A673 (cell line): ENCODE measurements at regions not wholly inside any gene's neighbourhood (a gene's known extent, or its start where the extent isn't known, plus 50 kb on each side); places are given as distances from the start of the nearest gene placed in this dataset.

Experiments
- BruUV-seq: library from RNA; stranded (reverse); fragments of 400-500 nt; replicated peaks from 2 replicates; lab custom pipeline; 2021; lab: Mats Ljungman, UMichigan
- CTCF ChIA-PET: fragments of 300-600 bp; sonication (Branson Sonifier 250); formaldehyde crosslinking; loops from one replicate; lab custom pipeline; 2022; ENCODE audit warnings: antibody characterized with exemption; lab: Charles Lee
- POLR2A ChIA-PET: fragments of 300-600 bp; sonication (Branson Sonifier 250); formaldehyde crosslinking; loops from one replicate; lab custom pipeline; 2022; ENCODE audit warnings: antibody characterized with exemption; ENCODE audit not compliant: low non-redundant PET; lab: Charles Lee
- DNase-seq: peaks from one replicate; pipeline ENCODE4 v3.0.0-alpha.2; 2015; ENCODE audit warnings: low spot score
- H3K27ac ChIP-seq: fragments of 200-600 bp; sonication (generic); 2 replicates; pipeline ENCODE4 v1.5.1; 2016; ENCODE audit warnings: mixed run types, low read depth, mild to moderate bottlenecking, mixed read lengths, antibody characterized with exemption, low read length; ENCODE audit not compliant: poor library complexity, severe bottlenecking
- H3K27me3 ChIP-seq: fragments of 200-600 bp; sonication (generic); replicated peaks from 2 replicates; pipeline ENCODE4 v1.6.1; 2017; ENCODE audit warnings: mixed run types, low read depth, mild to moderate bottlenecking, mixed read lengths, antibody characterized with exemption, low read length; ENCODE audit not compliant: insufficient read depth, poor library complexity
- H3K36me3 ChIP-seq: fragments of 200-600 bp; sonication (generic); 2 replicates; pipeline ENCODE4 v1.6.1; 2016; ENCODE audit warnings: mixed run types, mild to moderate bottlenecking, mixed read lengths, antibody characterized with exemption, low read length; ENCODE audit not compliant: insufficient read depth, poor library complexity, severe bottlenecking
- H3K4me1 ChIP-seq: fragments of 200-600 bp; sonication (generic); 2 replicates; pipeline ENCODE4 v1.6.1; 2017; ENCODE audit warnings: mixed run types, mild to moderate bottlenecking, mixed read lengths, antibody characterized with exemption, low read length; ENCODE audit not compliant: insufficient read depth, poor library complexity, severe bottlenecking
- H3K4me3 ChIP-seq: fragments of 200-600 bp; sonication (generic); 2 replicates; pipeline ENCODE4 v1.5.1; 2016; ENCODE audit warnings: low read depth, mixed run types, mild to moderate bottlenecking, mixed read lengths, low read length; ENCODE audit not compliant: poor library complexity, severe bottlenecking
- H3K9me3 ChIP-seq: fragments of 200-600 bp; sonication (generic); 2 replicates; pipeline ENCODE4 v1.6.1; 2016; ENCODE audit warnings: mixed run types, low read depth, mild to moderate bottlenecking, mixed read lengths, antibody characterized with exemption, low read length; ENCODE audit not compliant: poor library complexity, severe bottlenecking
- CTCF ChIP-seq: fragments of 300-800, 200-600 bp; sonication (generic); conservative IDR thresholded peaks from 2 replicates; pipeline ENCODE4 v1.5.1; 2017; ENCODE audit warnings: low read depth, mild to moderate bottlenecking, antibody characterized with exemption, low read length, moderate library complexity, mixed read lengths
- EZH2 ChIP-seq: fragments of 200-600 bp; sonication (generic); IDR thresholded peaks from 2 replicates; pipeline ENCODE4 v1.6.1; 2017; ENCODE audit warnings: borderline replicate concordance, low read depth, mild to moderate bottlenecking, mixed read lengths, antibody characterized with exemption, low read length; ENCODE audit not compliant: poor library complexity, severe bottlenecking
- intact Hi-C: fragments of 100-400 bp; cut with micrococcal nuclease; formaldehyde crosslinking; loops from one replicate; pipeline ENCODE4 v1.10.0; 2022; ENCODE audit not compliant: unreplicated experiment

- intact Hi-C loops: no loop called here
- no peaks in the 10 kb centered on the region for H3K36me3 ChIP-seq
- CTCF ChIA-PET: no interaction called here
Measured at GRCh38 chr7:84271543-84271942, 77.0 kb upstream of the SEMA3A start.

GRCh38 chr7:84264396-84264795 lies 69.8 kb upstream of the SEMA3A start:
- Histone ChIP-seq H3K9me3 (no peaks in the 10 kb centered on the region), H3K27ac (no peak overlapping the region), H3K4me1 (no peaks in the 10 kb centered on the region), H3K27me3 (no peaks in the 10 kb centered on the region), H3K4me3 (no peak overlapping the region), H3K36me3 (no peaks in the 10 kb centered on the region)
- ChIA-PET POLR2A (no interaction called here), CTCF (interaction anchor here (0.6 kb wide), 1 partner anchor 47 kb away, joined by 4 read pairs; no protein-coding TSS in a partner anchor)
- BruUV-seq: no TSS peak
- DNase-seq: no peak
- no peak for TF ChIP-seq EZH2
- TF ChIP-seq CTCF: no peak
- intact Hi-C loops: no loop called here

More at GRCh38 chr7:84271543-84271942, 77.0 kb upstream of the SEMA3A start:
- POLR2A ChIA-PET: no interaction called here
- Histone ChIP-seq H3K27ac (no peak overlapping the region), H3K27me3 (no peaks in the 10 kb centered on the region), H3K4me1 (peaks cover 5% of the 10 kb centered on the region), H3K4me3 (no peak overlapping the region), H3K9me3 (no peaks in the 10 kb centered on the region)
- no peak for DNase-seq
- TF ChIP-seq EZH2 (no peak), CTCF (no peak)
- no TSS peak for BruUV-seq

- Histone ChIP-seq H3K4me3 (no peak overlapping the region), H3K27ac (no peak overlapping the region), H3K36me3 (no peaks in the 10 kb centered on the region), H3K9me3 (no peaks in the 10 kb centered on the region), H3K4me1 (no peaks in the 10 kb centered on the region), H3K27me3 (no peaks in the 10 kb centered on the region)
- no TSS peak for BruUV-seq
- intact Hi-C loops: no loop called here
- ChIA-PET POLR2A (no interaction called here), CTCF (no interaction called here)
- no peak for DNase-seq
- TF ChIP-seq EZH2 (no peak), CTCF (no peak)
Measured at GRCh38 chr7:84263106-84263505, 68.5 kb upstream of the SEMA3A start.
